Right cardiac atrium (tissue), 5 donors: ENCODE measurements at regions not wholly inside any gene's neighbourhood (a gene's known extent, or its start where the extent isn't known, plus 50 kb on each side); places are given as distances from the start of the nearest gene placed in this dataset.

Experiments used
- ATAC-seq, 2 donors: fragments of 200-7000 bp; cut with Tn5 transposase; one replicate each; pipeline versions ENCODE4 v1.8.0 to v1.9.1; 2020; ENCODE audit warnings: moderate library complexity in 2 of 2, mild to moderate bottlenecking in 1 of 2
- DNase-seq, 3 donors: peaks; one replicate each; pipeline ENCODE4 v3.0.0-alpha.2; 2020
- H3K27ac ChIP-seq: one replicate; pipeline ENCODE4 v1.5.1; 2013; ENCODE audit warnings: mild to moderate bottlenecking, low read length, control low read depth, moderate library complexity
- H3K27me3 ChIP-seq: one replicate; pipeline ENCODE4 v1.6.1; 2013; ENCODE audit not compliant: control insufficient read depth, insufficient read depth
- H3K4me1 ChIP-seq: one replicate; pipeline ENCODE4 v1.6.1; 2013; ENCODE audit warnings: low read length; ENCODE audit not compliant: control insufficient read depth, insufficient read depth
- H3K4me3 ChIP-seq: one replicate; pipeline ENCODE4 v1.5.1; 2013; ENCODE audit warnings: low read length, control low read depth
- H3K9me3 ChIP-seq: one replicate; pipeline ENCODE4 v1.6.1; 2013; ENCODE audit warnings: low read length; ENCODE audit not compliant: control insufficient read depth
- WGBS: extraction: QIAGEN DNeasy Blood & Tissue Kit; methylation state at CpG from one replicate; pipeline ENCODE4 v1.1.7; 2013; 5-methylcytosine and 5-hydroxymethylcytosine counted together
- intact Hi-C, 4 donors: fragments of 100-400 bp; cut with DNase I; formaldehyde crosslinking; loops; one replicate each; pipeline versions ENCODE4 v1.11.0 to v1.14.0; 2022 to 2023
- donor health status: healthy with polysubstance abuse.
- donor health status: DM: no; HTN: yes; CAD: no.
- donor health status: DM: no; HTN: no; CAD: no.
- donor health status: DM: no; HTN: yes; CAD: no; lungs with severe emphysema.
- donor health status: DM: yes; HTN: yes; CAD: no.

- intact Hi-C loops = loop anchor here in 1 of 4 donors (10.0 kb wide), 1 partner anchor 52 kb away; no protein-coding TSS in a partner anchor
- peak in 2 of 3 donors; percentile 37 to 71 for DNase-seq
- Histone ChIP-seq H3K9me3 (no peaks in the 10 kb centered on the region), H3K4me3 (peak overlapping the region; percentile 25), H3K4me1 (no peaks in the 10 kb centered on the region), H3K27me3 (no peaks in the 10 kb centered on the region), H3K27ac (no peak overlapping the region)
- peak; percentile 40 to 57 for ATAC-seq
- 10% methylated on average over 58 of the region's 58 CpGs for WGBS
These were observed 85.9 kb downstream of the NR2F2 start for GRCh38 chr15:96416218-96416933.

GRCh38 chr15:96416934-96417759 lies 86.6 kb downstream of the NR2F2 start:
- peak overlapping the region; percentile 25 for H3K4me3 ChIP-seq
- WGBS = 3% methylated on average over 51 of the region's 51 CpGs
- peak; percentile 77 to 82 for ATAC-seq
- H3K9me3 ChIP-seq = no peaks in the 10 kb centered on the region
- DNase-seq = peak; percentile 35 to 59 (median 52)
- H3K27me3 ChIP-seq = no peaks in the 10 kb centered on the region
- intact Hi-C loops = loop anchor here in 1 of 4 donors (10.0 kb wide), 1 partner anchor 52 kb away; no protein-coding TSS in a partner anchor
- no peak overlapping the region for H3K27ac ChIP-seq
- no peaks in the 10 kb centered on the region for H3K4me1 ChIP-seq

DNA sequence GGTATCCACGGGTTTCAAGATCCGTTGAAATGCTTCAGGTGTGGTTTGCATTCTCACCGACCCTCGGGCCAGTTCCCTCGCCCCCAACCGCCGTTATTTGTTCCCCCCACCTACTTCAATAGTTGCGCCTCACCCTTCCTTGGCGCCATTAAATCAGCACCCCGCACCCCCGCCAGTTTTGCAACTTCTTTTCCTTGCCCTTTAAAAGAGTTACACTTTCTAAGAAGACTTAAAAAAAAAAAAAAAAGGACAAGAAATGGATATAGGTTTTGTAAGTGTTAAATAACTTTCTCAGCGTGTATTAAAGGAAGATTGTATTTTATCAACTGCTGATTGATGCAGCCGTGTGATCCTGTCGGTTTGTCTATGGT lies 87.2 kb downstream of the NR2F2 start:
- ATAC-seq (no peak), DNase-seq (no peak)
- no peak overlapping the region for H3K27ac ChIP-seq
- intact Hi-C loops = loop anchor here in 1 of 4 donors (10.0 kb wide), 1 partner anchor 53 kb away; no protein-coding TSS in a partner anchor
- no peak overlapping the region for H3K4me3 ChIP-seq
- H3K4me1 ChIP-seq = no peaks in the 10 kb centered on the region
- no peaks in the 10 kb centered on the region for H3K9me3 ChIP-seq
- no peaks in the 10 kb centered on the region for H3K27me3 ChIP-seq
- WGBS = 27% methylated on average over 14 of the region's 14 CpGs

DNA sequence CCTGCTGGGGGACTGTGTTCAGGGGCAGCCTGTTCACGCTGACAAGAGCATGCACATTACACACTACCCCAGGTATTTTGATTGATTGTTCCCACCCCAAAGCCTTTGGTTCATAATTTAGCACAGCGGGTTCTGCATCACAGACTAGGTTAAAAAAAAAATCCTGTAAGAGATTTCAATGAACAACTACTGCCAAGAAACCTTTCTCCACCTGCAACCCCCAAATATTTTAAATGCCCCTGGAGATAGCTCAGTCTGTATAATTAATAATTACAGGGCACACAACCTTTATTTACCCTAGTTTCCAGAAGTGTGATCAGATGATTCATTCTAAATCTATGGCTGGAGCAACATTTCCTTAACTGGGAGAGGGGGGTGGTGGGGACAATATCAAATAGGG lies 87.6 kb downstream of the NR2F2 start:
- H3K27ac ChIP-seq = no peak overlapping the region
- 55% methylated on average over 2 of the region's 2 CpGs for WGBS
- no peaks in the 10 kb centered on the region for H3K4me1 ChIP-seq
- no peaks in the 10 kb centered on the region for H3K9me3 ChIP-seq
- intact Hi-C loops = loop anchor here in 1 of 4 donors (10.0 kb wide), 1 partner anchor 53 kb away; no protein-coding TSS in a partner anchor
- ATAC-seq (no peak), DNase-seq (no peak)
- no peaks in the 10 kb centered on the region for H3K27me3 ChIP-seq
- no peak overlapping the region for H3K4me3 ChIP-seq

- Histone ChIP-seq H3K27ac (no peak overlapping the region), H3K4me3 (no peak overlapping the region), H3K9me3 (no peaks in the 10 kb centered on the region), H3K27me3 (no peaks in the 10 kb centered on the region), H3K4me1 (no peaks in the 10 kb centered on the region)
- 43% methylated on average over 8 of the region's 8 CpGs for WGBS
- ATAC-seq (no peak), DNase-seq (no peak)
- intact Hi-C loops = no loop called here
These were observed 90.7 kb downstream of the NR2F2 start for GRCh38 chr15:96421178-96421601.

GRCh38 chr15:96422125-96422524 lies 91.6 kb downstream of the NR2F2 start:
- 51% methylated on average over 7 of the region's 7 CpGs for WGBS
- H3K27me3 ChIP-seq = no peaks in the 10 kb centered on the region
- intact Hi-C loops = no loop called here

DNA sequence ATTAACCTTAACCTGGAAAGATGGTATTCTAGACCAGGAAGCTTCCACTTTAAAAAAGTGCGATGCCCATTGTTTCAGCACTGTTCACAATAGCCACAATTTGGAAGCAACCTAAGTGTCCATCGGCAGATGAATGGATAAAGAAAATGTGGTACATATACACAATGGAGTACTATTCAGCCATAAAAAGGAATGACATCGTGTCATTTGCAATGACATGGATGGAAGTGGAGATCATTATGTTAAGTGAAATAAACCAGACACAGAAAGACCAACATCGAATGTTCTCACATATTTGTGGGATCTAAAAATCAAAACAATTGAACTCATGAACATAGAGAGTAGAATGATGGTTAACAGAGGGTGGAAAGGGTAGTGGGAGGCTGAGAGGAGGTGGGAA lies 94.2 kb downstream of the NR2F2 start:
- Histone ChIP-seq H3K4me3 (no peak overlapping the region), H3K9me3 (no peaks in the 10 kb centered on the region), H3K27ac (no peak overlapping the region), H3K4me1 (no peaks in the 10 kb centered on the region), H3K27me3 (no peaks in the 10 kb centered on the region)
- WGBS = 95% methylated on average over 4 of the region's 4 CpGs
- DNase-seq (no peak), ATAC-seq (no peak)
- intact Hi-C loops = no loop called here

More at GRCh38 chr15:96422125-96422524, 91.6 kb downstream of the NR2F2 start:
- Histone ChIP-seq H3K4me3 (no peak overlapping the region), H3K9me3 (no peaks in the 10 kb centered on the region), H3K27ac (no peak overlapping the region), H3K4me1 (no peaks in the 10 kb centered on the region)
- no peak for ATAC-seq
- DNase-seq = no peak

DNA sequence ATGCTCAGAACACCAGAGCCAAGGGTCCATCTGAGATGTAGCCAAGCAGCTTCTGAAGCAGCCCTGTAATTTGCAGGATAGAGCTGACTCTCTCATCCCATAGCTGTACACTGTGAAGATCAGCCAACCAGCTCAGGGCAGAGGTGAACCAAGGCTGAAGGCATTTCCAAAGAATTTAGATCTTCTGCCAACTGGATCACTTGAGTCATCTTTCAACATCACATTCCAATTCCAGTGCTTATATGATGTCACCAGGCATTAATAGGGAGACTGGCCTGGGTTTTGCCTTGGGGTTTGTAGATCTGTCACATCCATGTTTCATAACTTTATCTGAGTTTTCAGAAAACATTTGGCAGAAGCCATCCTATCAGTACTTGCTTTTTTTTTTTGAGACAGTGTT lies 98.2 kb downstream of the NR2F2 start:
- intact Hi-C loops = no loop called here

DNA sequence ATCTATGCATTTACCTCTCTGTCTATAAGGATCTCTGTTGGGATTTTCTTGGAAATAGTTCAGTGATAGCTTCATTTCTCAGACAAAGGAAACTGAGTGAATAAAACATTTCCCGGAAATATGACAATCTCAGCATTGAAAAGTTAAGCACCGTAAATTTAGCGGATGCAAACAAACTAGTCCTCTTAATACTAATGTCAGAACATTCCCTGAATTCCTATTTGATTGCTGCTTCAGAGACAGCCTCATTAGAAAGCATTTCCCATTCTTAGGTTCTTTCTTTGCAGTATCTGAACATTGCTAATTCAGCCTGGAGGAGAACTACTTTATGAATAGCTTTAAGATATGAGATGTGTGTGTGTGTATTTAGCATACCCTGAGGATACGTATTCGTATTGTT lies 101.3 kb downstream of the NR2F2 start:
- WGBS = 58% methylated on average over 5 of the region's 5 CpGs
- ATAC-seq (no peak), DNase-seq (no peak)
- Histone ChIP-seq H3K27me3 (peaks cover under 1% of the 10 kb centered on the region), H3K4me1 (no peaks in the 10 kb centered on the region), H3K4me3 (no peak overlapping the region), H3K27ac (no peak overlapping the region), H3K9me3 (no peaks in the 10 kb centered on the region)
- intact Hi-C loops = no loop called here

More for the DNA sequence above, 98.2 kb downstream of the NR2F2 start:
- H3K27me3 ChIP-seq = no peaks in the 10 kb centered on the region
- no peaks in the 10 kb centered on the region for H3K4me1 ChIP-seq
- H3K27ac ChIP-seq = peak overlapping the region; percentile 50
- ATAC-seq (peak; percentile 97), DNase-seq (peak in 2 of 3 donors; percentile 47 to 55)
- no peak overlapping the region for H3K4me3 ChIP-seq
- H3K9me3 ChIP-seq = no peaks in the 10 kb centered on the region

DNA sequence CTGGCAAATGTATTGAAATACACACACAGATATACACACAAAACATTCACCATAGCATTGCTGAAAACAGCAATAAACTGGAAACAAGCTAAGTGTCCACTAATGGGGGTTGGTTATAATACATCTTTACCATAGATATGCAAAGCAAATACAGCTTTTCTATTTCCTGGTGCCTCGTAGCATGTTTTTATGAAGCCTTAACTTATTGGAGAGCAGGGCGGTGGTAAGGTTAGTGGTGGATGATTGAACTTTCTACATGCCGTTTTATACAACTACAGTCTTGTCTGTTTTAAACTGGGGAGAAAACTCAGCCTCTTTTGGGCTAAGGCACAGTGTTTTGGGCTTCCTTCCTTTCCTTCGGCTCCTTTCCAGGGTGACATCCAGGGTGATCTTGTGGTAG lies 104.5 kb downstream of the NR2F2 start:
- no peaks in the 10 kb centered on the region for H3K4me1 ChIP-seq
- H3K9me3 ChIP-seq = no peaks in the 10 kb centered on the region
- DNase-seq (no peak), ATAC-seq (no peak)
- intact Hi-C loops = no loop called here
- H3K27me3 ChIP-seq = peaks cover 3% of the 10 kb centered on the region
- no peak overlapping the region for H3K4me3 ChIP-seq
- 83% methylated on average over 4 of the region's 4 CpGs for WGBS
- no peak overlapping the region for H3K27ac ChIP-seq

DNA sequence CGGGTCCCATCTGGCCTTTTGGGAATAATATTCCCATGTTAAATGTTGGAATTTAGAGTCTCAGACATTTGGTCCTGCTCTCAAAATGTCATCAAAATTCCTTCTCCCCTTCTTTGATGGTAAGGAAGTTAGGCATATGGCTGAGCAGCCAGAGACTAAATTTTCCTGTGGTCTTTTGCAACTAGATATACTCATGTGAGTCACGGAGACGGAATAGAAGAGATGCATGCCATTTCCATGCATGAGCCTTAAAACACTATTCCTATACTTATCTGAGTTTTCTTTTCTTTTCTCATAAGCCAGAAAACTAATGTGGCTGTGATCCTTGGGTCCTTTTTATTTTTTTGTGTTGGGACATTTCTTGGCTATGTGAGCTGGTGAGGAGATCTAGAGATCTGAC lies 105.3 kb downstream of the NR2F2 start:
- no peaks in the 10 kb centered on the region for H3K4me1 ChIP-seq
- H3K4me3 ChIP-seq = no peak overlapping the region
- 85% methylated on average over 3 of the region's 3 CpGs for WGBS
- intact Hi-C loops = no loop called here
- ATAC-seq (no peak), DNase-seq (no peak)
- H3K9me3 ChIP-seq = no peaks in the 10 kb centered on the region
- peaks cover 3% of the 10 kb centered on the region for H3K27me3 ChIP-seq
- H3K27ac ChIP-seq = no peak overlapping the region
